NK-92 treated with Interleukin-12 subunit alpha and Interleukin-12 subunit beta, amount 100 ng/mL, for 24 hours (cell line): ENCODE measurements at regions not wholly inside any gene's neighbourhood (a gene's known extent, or its start where the extent isn't known, plus 50 kb on each side); places are given as distances from the start of the nearest gene placed in this dataset.
"Not testable (repeated sequence)": the region's sequence is repeated elsewhere in the genome, so short reads cannot be mapped to it uniquely, and the experiment has no call there.

Source experiments
- DNase-seq: peaks from one replicate; lab custom pipeline; 2025; lab: John Stamatoyannopoulos, UW

- DNase-seq = no peak
Measured at GRCh38 chr6:81465859-81466258, 286.6 kb downstream of the TENT5A start.

GRCh38 chr6:81456416-81456815 is 296.1 kb downstream of the TENT5A start:
- DNase-seq = no peak

- no peak for DNase-seq
Measured at GRCh38 chr6:81455641-81456040, 296.8 kb downstream of the TENT5A start.

GRCh38 chr6:81451787-81452186 is 300.7 kb downstream of the TENT5A start:
- no peak for DNase-seq

GRCh38 chr6:81450180-81450579 is 302.3 kb downstream of the TENT5A start:
- no peak for DNase-seq

GRCh38 chr6:81446509-81446908 is 306.0 kb downstream of the TENT5A start:
- DNase-seq = no peak

- DNase-seq = no peak
Measured at GRCh38 chr6:81439417-81439816, 313.1 kb downstream of the TENT5A start.

GRCh38 chr6:81436990-81437389 is 315.5 kb downstream of the TENT5A start:
- DNase-seq = no peak

GRCh38 chr6:81413306-81413705 is 339.2 kb downstream of the TENT5A start:
- no peak for DNase-seq

GRCh38 chr6:81401970-81402690 is 350.4 kb downstream of the TENT5A start:
- no peak for DNase-seq

GRCh38 chr6:81396916-81397315 is 355.6 kb downstream of the TENT5A start:
- no peak for DNase-seq

GRCh38 chr6:81387163-81387562 is 365.3 kb downstream of the TENT5A start:
- no peak for DNase-seq

- DNase-seq = no peak
Measured at GRCh38 chr6:81384921-81385320, 367.6 kb downstream of the TENT5A start.

GRCh38 chr6:81383472-81383871 is 369.0 kb downstream of the TENT5A start:
- DNase-seq = no peak

- DNase-seq = no peak
Measured at GRCh38 chr6:81382852-81383251, 369.6 kb downstream of the TENT5A start.

- DNase-seq = no peak
Measured at GRCh38 chr6:81381382-81381916, 371.0 kb downstream of the TENT5A start.

- DNase-seq = no peak
Measured at GRCh38 chr6:81380718-81381338, 371.7 kb downstream of the TENT5A start.

GRCh38 chr6:81376745-81377144 is 375.7 kb downstream of the TENT5A start:
- DNase-seq = no peak

- DNase-seq = no peak
Measured at GRCh38 chr6:81373414-81373813, 379.1 kb downstream of the TENT5A start.

GRCh38 chr6:81371930-81372329 is 380.6 kb downstream of the TENT5A start:
- DNase-seq = no peak

- no peak for DNase-seq
Measured at GRCh38 chr6:81366972-81367371, 385.5 kb downstream of the TENT5A start.

GRCh38 chr6:81362246-81362645 is 390.2 kb downstream of the TENT5A start:
- no peak for DNase-seq

GRCh38 chr6:81353262-81353661 is 399.2 kb downstream of the TENT5A start:
- no peak for DNase-seq

GRCh38 chr6:81344026-81344425 is 408.5 kb downstream of the TENT5A start:
- not testable (repeated sequence) for DNase-seq
